ENCODE measurements at regions not wholly inside any gene's neighbourhood (a gene's known extent, or its start where the extent isn't known, plus 50 kb on each side); places are given as distances from the start of the nearest gene placed in this dataset.

DNA sequence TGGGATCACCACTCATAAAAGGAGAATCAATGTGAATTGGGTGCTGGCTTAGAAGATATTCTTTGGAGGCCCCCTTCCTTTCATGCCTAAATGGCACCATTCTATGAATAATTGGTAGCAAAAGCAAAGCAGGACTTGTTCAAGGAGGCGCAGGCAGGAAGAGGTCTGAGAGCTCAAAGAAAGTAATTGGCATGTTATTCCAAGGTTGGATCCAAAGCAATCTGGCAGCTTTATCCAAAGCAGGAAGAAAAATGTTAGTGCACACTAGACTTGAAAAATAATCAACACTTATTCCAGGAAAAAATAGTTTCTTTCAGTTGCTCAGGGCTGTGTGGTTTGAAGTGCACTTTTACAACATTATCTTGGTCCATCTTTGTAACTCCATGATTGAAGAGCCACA, 326.4 kb downstream of the NUAK1 start:
- no peak for DNase-seq (ENCODE audit: low spot score)

DNA sequence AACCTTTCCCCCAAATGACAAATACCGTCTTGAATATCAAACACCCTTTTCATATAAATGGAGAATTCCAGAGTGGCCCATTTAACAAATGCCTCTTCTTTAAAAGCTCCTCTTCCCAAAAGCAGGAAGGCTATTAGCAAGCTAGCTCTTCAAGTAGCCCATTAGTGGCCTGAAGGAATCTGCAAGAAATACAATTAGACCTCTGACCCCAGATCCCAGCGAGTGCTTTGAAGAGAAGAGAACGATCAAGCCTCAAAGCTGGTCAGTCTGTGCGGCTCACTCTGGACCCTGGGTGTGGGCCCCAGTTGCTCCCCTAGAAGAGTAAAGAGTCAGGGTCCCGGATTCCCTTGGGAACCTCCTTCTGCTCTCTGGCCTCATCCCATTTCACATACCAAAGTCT, 325.6 kb downstream of the NUAK1 start:
- no peak for DNase-seq (ENCODE audit: low spot score)

DNA sequence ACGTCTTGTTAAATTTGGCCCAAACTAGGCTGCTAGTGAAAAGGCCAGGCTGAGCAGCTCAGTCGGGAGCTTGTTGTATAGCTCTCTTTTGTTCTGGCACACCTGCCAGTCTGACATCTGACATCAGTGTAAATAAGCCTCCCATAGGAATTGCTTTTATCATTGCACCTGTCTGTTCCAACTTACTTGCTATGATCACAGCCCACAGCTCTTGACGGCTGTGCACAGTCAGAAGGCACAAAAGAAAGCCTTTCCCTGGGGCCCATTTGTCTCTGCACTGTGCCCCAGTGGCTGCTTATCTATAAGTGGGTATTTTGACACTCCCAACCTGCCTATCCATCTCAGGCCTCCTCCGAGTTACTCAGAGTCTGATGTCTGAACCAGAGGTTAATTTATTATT, 324.5 kb downstream of the NUAK1 start:
- no peak for DNase-seq (ENCODE audit: low spot score)

DNA sequence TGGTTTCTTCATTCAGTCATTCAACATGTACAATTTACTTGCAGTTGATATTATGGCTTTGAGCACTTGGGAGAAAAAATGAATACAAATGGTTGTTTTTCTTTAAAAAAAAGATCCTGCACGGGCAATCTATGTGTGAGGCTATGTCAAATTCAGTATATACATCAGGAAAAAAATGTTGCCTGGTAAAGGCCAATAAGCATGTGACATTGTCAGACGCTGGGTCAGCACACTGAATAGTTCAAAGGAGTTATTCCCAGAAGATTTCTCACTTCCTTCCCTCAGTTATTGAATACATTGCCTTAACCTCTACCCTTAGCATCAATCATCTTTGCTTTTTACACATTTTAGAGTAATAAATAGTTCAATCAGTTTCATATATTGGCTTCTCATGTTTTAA, 319.2 kb downstream of the NUAK1 start:
- peak; percentile 54 for DNase-seq (ENCODE audit: low spot score)

DNA sequence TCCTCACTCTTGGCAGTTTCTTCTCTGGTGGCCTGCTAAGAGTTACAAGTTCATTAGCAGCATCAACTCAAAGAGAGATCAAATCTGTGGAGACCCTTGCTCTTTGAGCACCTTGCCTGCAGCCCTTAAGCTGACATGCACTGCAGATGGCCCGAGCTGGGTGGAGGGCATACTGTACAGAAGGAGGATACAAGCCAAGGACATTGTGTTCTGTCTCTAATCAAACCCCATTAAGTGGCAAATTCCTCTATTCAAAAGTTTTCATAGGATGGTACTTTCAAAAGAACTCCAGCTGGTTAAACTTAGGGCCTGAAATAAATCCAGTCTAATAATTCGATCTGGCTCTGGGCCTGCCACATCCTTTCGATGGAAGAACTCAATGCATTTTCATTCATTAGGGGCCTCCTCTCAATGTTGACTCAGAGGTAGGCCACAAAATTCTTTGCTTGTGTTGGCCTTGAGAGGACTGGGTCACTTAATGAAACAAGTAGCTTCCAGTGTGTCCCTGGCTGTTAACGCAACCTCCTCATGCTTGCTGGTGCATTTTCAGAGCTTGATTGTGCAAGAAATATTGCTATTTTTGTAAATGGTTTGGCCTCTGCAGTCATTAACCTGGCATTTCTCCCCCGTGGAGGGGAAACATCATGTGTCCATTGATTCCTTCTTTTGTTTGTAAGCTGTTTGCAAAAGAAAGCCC, 318.2 kb downstream of the NUAK1 start:
- no peak for DNase-seq (ENCODE audit: low spot score)

DNA sequence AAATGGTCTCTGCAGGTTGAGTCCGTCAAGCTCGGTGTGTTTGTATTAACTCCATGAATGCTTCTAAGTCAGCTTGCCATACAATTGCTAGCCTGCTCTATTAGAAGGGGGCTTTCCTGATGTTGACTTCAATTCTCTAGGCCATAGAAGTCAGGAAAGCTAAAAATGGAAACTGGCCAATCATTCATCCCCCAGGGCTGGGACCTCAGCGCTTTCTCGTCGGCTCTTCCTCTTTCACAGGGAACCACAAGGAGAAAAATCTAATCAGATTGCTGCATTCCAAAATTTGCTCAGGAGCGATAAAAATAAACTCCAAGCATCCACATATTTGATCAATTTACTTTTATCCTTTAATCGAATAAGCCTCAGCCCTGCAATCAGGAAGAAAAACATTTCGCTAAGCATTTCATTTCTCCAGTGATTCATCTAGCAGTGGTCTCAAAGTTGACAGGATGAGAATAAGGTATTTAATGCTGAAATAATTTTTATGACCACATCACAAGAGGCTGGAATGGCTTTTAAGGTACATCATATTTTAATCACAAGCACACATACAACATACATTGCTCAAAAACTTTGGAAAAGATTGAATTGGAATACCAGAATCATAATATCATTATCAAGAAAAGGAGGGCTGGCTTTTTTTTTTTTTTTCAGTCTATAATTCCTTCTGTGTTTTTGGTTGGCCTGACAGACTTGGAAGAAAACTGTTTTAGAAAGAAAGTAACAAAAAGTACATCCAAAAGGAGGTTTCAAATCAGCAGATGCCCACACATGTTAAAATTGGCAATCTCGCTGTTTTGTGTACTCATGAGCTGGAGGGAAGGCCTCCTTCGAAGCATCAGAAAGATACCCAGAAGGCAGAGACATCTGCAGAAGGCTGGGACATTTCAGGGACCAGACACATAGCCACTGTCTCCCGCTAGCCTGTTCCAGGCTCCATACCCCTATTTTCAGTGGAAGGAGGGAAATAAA, 316.3 kb downstream of the NUAK1 start:
- DNase-seq (ENCODE audit: low spot score), result no peak

DNA sequence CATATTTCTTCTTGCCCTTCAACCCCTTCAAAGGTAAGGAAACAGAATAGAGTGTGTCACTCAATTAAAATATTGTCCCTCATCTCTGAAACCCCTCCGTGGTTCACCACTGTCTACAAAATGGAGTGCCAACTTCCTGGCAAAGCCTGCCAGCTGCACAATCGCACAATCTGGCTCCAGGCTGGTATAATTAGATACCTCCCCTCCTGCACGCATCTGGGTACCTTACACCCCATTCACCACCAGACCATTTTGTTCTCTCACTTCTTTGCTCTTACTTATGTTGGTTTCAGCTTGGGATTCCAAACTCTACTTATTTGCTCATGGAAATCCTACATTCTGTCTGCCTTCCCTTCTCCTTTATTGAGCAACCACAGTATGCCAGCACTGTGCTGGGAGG, 314.9 kb downstream of the NUAK1 start:
- DNase-seq (ENCODE audit: low spot score), result no peak

DNA sequence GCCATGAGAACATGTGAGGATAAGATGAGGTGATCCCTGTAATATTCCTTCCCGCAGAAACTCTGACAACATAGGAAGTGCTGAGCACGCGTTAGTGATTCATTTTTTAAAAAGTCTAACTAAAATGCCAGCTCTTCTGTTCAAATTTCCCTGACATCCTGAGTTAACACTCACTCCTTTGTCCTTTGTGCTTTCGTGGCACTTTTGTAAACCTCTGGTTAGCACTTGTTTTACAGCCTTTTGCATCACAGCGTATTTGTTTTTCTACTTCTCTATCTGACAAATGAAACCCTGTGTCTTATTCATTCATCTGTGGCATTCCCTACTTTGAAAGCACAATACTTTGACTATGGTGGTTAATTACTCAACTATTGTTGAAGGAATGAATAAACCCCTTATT, 313.6 kb downstream of the NUAK1 start:
- DNase-seq (ENCODE audit: low spot score), result peak; percentile 64

DNA sequence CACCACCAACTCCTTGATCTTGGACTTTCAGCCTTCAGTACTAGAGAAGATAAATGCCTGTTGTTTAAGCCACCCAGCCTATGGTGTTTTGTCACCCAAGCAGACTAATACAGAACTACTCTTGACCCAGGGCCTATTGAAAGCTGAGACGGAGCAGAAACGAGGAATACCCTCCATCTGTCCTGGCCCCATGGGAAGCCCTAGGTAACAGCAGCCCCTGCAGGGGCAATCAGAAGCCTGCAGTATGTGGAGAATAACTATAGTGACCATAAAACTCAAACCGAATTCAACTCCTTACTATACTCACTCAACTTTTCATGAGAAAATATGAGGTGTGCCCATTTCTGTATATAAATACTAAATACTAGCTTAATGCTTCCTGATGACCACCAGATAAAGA, 307.4 kb downstream of the NUAK1 start:
- no peak for DNase-seq (ENCODE audit: low spot score)

DNA sequence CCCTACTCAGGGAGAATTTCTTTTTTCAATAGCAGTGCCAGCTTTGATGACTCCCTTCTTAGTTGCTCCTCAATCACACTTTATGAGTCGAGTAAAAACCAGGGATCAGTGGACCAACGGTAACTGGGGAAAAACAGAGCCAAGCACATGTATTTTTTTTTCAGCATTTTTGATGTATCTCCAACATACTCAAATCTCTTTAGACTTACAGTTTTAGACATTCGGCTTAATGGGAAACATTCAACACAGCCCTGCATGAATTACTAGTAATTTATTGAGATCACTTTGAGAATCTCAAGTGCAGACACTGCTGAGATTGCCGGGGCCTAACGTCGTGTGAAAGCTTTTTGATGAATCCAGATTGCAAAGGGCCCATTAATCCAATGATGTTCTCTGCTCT, 306.7 kb downstream of the NUAK1 start:
- DNase-seq (ENCODE audit: low spot score), result no peak

DNA sequence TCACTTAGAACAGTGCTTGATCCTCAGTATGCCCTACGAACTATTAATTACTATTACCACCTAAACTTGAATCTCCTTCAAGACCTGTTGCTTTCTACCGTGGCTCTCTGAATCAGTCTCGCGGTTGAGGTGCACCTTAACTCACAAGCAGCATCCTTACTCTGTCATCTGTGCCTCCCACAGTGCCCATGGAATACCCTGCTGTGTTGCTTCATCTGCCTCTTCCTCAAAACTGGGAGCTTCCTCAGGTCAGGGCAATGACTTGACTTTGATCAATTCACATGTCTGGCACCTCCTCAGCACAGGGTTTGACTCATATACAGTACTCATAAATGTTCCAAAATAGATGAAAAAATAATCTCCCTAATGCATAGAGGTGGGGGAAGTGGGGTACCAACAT, 305.9 kb downstream of the NUAK1 start:
- DNase-seq (ENCODE audit: low spot score), result no peak

DNA sequence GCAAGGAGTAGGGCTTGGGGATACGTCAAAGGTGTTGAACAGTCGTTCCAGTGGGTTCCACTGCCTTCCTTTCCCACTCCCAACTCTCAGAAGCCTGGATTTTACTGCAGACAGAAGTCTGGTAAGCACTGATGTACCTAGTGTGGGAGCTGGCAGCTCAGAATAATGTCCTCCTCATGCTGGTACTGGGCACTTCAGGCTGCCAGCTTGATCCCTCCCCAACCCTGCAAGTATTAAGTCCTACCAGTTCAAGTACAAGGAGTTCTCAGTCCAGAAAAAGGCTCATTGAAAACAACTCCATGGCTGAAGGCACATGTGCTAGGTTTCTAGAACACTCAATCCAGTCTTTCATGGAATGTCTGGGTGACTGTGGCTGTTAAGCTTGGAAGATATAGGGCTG, 304.3 kb downstream of the NUAK1 start:
- DNase-seq (ENCODE audit: low spot score), result no peak

DNA sequence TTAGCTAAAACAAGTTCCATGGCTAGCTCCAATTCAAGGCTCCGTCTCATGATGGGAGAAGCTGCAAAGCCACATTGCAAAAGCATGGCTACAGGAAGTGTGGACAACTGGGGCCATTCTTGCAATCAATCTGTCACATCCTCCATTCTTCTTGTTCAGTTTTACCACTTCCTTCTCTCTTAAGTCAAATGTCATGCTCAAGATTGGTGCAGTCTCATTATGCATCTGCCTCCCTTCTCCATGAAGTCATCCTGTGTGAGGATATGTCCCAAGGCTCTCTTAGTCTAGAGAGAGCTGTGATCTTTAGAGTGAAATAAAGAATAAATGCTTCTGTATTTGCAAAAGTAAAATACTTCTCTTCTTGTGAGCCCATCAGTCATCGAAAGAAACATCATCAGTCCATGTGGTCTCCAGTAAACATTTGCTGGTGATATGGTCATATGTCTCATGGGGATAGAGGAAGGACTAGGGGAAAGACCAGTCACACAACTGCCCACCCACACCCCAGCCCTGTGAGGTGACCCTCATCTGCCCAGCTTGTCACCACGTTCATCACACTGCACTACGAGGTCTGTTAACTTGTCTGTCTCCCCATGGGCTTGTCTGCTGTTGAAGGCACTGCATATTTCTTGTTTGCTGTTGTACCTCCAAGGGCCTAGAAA, 303.0 kb downstream of the NUAK1 start:
- no peak for DNase-seq (ENCODE audit: low spot score)

DNA sequence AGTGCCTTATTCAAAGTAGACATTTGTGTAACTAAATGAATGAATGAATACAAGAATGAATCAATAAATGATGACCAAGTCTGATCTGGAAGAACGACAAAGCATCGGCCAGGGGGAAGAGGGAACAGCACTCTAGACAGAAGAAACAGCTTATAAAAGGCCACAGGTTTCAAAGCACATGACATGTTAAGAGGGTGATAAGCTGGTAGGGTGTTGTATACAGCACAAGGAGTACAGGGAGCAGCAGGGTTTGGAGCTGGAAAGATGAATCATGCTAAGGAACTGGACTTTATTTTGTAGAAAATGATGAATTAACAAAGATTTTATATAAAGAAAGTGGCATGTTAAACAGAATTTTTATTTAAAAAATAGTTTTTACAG, 302.5 kb downstream of the NUAK1 start:
- no peak for DNase-seq (ENCODE audit: low spot score)

DNA sequence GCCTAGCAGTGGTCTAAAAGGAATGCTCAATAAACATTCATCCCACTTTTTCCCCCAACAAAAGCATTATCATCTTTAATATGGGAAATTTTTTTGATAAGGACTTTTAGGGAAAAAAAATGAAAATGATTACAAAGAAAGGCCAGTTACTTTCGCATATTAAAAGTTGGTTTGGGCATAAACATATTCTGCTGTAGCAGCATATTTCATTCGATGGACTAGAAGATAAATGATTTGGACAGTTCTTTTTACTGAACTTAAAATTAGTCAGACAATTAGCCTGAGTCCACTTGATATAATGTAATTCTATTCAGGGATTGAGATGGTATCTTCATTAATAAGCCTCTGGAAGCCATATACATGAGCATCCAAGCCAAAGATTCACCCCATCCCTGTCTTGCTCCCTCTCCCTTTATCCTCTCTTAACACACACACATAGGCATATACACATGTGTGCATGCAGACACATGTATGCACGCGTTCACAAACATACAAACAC, 299.1 kb downstream of the NUAK1 start:
- no peak for DNase-seq (ENCODE audit: low spot score)

DNA sequence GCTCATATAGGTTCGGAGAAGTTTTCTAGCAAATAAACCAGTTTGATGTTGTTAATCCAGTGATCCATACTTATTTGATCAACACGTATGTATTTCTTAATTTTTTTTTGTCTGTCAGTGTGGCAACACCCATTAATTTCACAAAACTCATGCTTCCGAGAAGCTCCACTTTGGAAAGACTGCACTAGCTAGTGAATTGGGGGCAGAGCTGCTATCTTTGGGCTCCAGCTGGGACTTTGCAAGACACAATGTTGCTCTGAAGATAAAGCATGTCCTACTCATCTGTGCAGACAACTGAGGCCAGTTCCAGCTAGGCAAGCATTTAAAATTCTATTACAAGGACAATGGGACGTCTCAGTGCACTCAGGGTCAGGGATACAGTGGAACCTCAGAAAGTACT, 298.4 kb downstream of the NUAK1 start:
- DNase-seq (ENCODE audit: low spot score), result no peak

DNA sequence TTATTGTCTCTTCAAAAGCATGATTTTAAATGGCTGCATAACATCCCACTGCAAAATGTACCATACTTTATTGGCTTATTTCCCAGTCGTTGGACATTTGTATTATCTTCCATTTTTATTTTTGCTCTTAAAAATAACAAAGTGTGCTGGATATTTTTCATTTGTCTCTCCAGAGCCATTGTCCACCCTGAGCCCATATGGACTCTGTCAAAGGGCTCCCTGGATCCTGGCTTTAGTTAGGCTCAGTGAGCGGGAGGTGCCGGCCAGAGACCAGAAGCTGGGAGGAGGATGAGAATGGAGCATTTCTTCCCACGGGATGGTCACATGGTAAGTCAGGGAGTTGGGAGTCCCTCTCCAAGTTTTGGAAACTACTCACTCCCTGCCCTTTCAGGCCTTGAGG, 296.9 kb downstream of the NUAK1 start:
- DNase-seq (ENCODE audit: low spot score), result no peak

DNA sequence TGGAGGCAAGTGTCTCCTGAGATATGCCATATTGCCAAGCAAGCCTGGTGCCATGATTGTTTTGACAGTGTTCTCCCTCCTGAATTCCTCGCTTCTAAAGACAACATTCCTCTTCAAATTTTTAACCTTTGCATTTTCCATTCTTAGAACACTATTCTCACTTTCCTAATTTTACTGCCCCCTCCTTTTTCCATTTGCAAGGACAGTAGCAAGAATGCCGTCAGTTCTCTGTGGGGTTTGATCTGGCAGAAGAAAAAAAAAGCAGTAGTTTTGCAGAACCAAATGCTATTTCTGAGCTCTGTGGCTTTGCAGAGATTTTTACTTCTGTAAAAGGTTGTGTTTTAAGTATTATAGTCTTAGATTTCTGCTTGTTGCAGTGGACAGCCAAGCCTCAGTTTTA, 295.2 kb downstream of the NUAK1 start:
- no peak for DNase-seq (ENCODE audit: low spot score)

DNA sequence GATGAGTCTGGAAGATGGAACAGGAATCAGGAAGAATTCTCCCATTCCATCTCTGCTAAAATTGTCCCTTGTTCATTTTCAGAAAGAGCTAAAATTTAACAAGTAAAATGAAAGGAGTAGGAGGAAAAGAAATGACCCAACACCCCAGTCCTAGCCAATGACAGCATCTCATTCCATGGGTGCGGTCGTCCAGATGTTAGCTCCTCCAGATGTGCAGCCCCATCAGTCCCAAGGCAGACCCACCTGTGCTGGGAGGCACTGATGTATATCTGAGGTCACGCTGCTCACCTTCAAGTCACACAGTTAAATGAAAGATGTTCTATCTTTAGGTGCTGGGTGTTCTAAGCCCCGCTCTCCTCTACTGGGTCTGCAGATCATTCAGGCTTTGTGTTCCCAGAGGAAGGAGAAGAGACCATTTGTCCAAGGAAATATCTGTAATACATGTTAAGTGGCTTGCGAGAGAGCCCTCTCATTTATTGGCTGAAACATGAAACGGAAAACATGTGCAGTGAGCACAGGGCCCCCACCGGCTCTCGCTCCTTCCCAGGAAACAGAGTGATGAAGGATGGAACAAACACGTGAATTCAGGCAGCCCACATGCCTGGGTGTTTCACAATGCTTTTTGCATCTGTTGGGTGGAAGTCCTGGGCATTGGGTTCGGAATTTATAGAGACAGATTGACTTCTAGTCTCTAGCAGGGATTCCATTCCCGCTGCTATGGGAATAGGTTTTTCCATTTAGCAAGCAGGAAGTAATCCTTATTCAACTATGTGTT, 294.6 kb downstream of the NUAK1 start:
- DNase-seq (ENCODE audit: low spot score), result no peak

DNA sequence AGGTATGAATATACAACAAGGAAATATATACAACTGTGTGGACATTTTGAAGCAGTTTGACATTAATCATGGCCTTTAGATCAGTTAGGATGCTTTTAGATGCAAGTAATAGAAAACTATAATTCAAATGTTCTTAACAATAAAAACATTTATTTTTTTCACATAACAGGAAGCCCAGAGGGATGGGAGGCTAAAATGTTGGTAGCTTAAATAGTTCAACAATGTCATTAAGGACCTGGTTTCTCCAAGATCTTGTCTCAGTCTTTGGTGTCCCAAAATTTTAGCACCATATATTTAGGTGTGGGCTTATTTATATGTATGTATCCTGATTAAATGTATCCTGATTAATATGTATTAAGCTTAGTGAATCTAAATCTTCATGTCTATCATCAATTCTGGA, 292.4 kb downstream of the NUAK1 start:
- DNase-seq (ENCODE audit: low spot score), result no peak

DNA sequence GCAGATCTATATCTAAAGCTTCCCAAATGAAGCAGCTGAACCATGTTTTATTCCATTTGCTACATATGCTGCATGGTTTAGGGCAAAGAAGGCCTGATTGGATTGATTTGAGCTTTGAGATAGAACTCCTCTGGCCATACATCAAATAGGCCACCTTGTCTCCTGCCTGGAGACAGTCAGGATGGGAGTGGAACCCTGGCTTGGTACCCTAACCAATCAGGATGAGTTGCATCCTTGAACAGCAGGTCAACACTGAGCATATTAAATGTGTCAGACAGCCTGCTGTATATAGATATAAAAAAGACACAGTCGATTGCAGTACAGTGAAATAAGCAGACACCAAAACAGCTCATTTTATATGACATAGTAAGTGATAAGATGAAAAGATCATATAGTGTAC, 291.7 kb downstream of the NUAK1 start:
- no peak for DNase-seq (ENCODE audit: low spot score)

DNA sequence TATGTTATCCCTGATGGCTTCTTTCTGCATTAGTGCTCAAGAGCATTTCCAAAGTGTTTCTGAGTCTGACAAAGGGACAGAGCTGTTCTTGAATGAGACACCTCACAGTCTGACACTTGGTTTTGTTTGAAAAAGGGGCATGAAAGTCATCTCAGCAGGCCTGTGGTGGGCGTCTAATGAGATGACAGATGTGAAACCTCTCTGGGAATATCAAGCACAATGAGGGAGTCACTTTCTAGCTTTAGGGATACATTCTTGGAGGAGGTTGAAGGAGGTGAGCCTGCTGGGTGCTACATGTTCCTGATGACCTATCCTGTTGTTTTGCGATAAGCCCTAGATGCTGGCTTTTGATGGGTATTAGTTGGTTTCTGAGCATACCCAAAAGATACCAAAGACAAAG, 290.5 kb downstream of the NUAK1 start:
- DNase-seq (ENCODE audit: low spot score), result no peak

Data from COLO829 (cell line).